ENCODE measurements at regions not wholly inside any gene's neighbourhood (a gene's known extent, or its start where the extent isn't known, plus 50 kb on each side); places are given as distances from the start of the nearest gene placed in this dataset.

DNA sequence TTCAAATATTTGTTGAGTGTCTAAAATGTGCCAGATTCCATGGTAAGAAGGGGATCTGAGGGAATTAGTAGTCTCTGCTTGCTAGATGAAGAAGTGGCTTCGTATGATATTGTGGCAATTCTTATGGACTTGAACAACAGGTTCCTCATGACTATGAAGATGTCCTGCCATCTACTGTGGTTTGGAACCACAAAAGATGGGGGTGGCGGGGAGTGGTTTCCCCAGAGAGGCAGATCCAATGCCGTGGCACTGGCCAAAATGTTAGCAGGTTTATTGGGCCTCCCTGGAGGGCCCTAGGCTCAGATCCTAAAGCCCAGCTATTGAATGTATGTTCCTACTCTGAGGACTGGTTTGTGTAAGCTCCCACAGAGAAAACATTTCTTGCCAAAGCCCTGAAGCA lies 120.8 kb downstream of the RGS2 start:
- no TSS peak for BruUV-seq (replicated peaks)
- dilution Hi-C loops (cut with MboI; ENCODE audit: extremely low pct_ligation_motif_present, low sequenced_read_pairs) (no loop called here), intact Hi-C loops (cut with micrococcal nuclease) (loop anchor here (10.0 kb wide), 1 partner anchor 55 kb away; no protein-coding TSS in a partner anchor)
- Histone ChIP-seq H3K4me3 (replicated peaks in 1 of 3; ENCODE audit: insufficient read depth in 1 of 3, low read depth in 1 of 3, low read length in 3 of 3) (no peak overlapping the region), H3K79me2 (ENCODE audit: control insufficient read depth, insufficient read depth, low read length) (no peaks in the 10 kb centered on the region), H3K27ac (ENCODE audit: insufficient read depth, low read depth, low read length) (no peak overlapping the region), H4K20me1 (replicated peaks; ENCODE audit: control insufficient read depth, extremely low read depth, insufficient read depth, low read length) (no peaks in the 10 kb centered on the region), H2AFZ (ENCODE audit: low read depth, low read length) (no peak overlapping the region), H3K27me3 (ENCODE audit: control insufficient read depth in 2 of 2, insufficient read depth in 2 of 2, low read length in 2 of 2) (no peaks in the 10 kb centered on the region), H3K4me2 (ENCODE audit: insufficient read depth, low read length) (no peak overlapping the region), H3K9ac (replicated peaks; ENCODE audit: extremely low read depth, insufficient read depth, low read length) (no peak overlapping the region), H3K4me1 (ENCODE audit: control insufficient read depth, extremely low read depth, insufficient read depth, low read length) (no peaks in the 10 kb centered on the region), H3K9me1 (replicated peaks; ENCODE audit: control insufficient read depth, extremely low read depth, insufficient read depth, low read length) (no peaks in the 10 kb centered on the region), H3K9me3 (replicated peaks; ENCODE audit: control insufficient read depth, insufficient read depth, low read length) (no peaks in the 10 kb centered on the region), H3K36me3 (ENCODE audit: control insufficient read depth in 2 of 2, extremely low read depth in 1 of 2, insufficient read depth in 2 of 2, low read length in 2 of 2) (no peaks in the 10 kb centered on the region)
- DNase-seq (ENCODE audit: low read depth, low spot score) (no peak), FAIRE-seq (no peak)
- ChIA-PET CTCF (interaction anchor here (1.4 to 1.6 kb wide), 2 partner anchors 13 to 15 kb away, joined by 5 read pairs; no protein-coding TSS in a partner anchor), POLR2A (no interaction called here)
- TF ChIP-seq FOS (IDR thresholded peaks at IDR 0.05; ENCODE audit: borderline replicate concordance, insufficient read depth, low read length), result no peak
- no peak for TF ChIP-seq JUN (IDR thresholded peaks at IDR 0.05; ENCODE audit: borderline replicate concordance, insufficient read depth, insufficient read length, low read depth)
- TF ChIP-seq GATA2 (IDR thresholded peaks at IDR 0.05; ENCODE audit: insufficient read depth, insufficient read length, low read depth, low read length), result no peak
- TF ChIP-seq, protein P1, sequence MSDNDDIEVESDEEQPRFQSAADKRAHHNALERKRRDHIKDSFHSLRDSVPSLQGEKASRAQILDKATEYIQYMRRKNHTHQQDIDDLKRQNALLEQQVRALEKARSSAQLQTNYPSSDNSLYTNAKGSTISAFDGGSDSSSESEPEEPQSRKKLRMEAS (IDR thresholded peaks at IDR 0.05; ENCODE audit: insufficient read depth, insufficient read length), result no peak
- no peak for TF ChIP-seq EZH2 (IDR thresholded peaks at IDR 0.05; ENCODE audit: borderline replicate concordance, low read depth, low read length, severe bottlenecking)

DNA sequence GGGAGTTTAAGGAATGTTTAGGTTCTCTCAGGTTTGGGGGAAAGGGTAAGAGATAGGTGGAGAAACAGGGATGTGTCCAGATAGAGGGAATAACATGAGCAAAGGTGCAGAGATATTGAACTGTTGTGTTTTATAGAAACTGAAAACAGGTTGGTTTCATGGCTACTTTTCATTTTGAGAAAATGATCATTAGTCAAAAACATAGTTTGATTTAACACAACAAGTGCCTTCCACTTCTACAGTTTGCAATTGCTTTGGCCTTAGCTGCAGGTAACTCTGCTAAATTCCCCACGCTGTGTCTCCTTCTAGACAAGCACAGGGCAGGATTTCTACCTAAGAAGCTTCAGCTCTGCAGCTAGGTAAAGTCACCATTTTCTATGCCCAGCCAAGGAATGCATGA lies 124.9 kb downstream of the RGS2 start:
- dilution Hi-C loops (cut with MboI; ENCODE audit: extremely low pct_ligation_motif_present, low sequenced_read_pairs), result no loop called here
- TF ChIP-seq FOS (IDR thresholded peaks at IDR 0.05; ENCODE audit: borderline replicate concordance, insufficient read depth, low read length) (no peak), GATA2 (IDR thresholded peaks at IDR 0.05; ENCODE audit: insufficient read depth, insufficient read length, low read depth, low read length) (no peak), MYC (IDR thresholded peaks at IDR 0.05; ENCODE audit: low read depth, low read length) (no peak), POLR2AphosphoS5 (IDR thresholded peaks at IDR 0.05; ENCODE audit: insufficient read depth, low read depth, low read length) (no peak), POLR2A (IDR thresholded peaks at IDR 0.05; ENCODE audit: low read depth, low read length) (no peak), JUN (IDR thresholded peaks at IDR 0.05; ENCODE audit: borderline replicate concordance, insufficient read depth, insufficient read length, low read depth) (no peak), EZH2 (IDR thresholded peaks at IDR 0.05; ENCODE audit: borderline replicate concordance, low read depth, low read length, severe bottlenecking) (no peak)
- TF ChIP-seq, protein P1 (IDR thresholded peaks at IDR 0.05; ENCODE audit: insufficient read depth, insufficient read length), result no peak
- TF ChIP-seq, protein P2, sequence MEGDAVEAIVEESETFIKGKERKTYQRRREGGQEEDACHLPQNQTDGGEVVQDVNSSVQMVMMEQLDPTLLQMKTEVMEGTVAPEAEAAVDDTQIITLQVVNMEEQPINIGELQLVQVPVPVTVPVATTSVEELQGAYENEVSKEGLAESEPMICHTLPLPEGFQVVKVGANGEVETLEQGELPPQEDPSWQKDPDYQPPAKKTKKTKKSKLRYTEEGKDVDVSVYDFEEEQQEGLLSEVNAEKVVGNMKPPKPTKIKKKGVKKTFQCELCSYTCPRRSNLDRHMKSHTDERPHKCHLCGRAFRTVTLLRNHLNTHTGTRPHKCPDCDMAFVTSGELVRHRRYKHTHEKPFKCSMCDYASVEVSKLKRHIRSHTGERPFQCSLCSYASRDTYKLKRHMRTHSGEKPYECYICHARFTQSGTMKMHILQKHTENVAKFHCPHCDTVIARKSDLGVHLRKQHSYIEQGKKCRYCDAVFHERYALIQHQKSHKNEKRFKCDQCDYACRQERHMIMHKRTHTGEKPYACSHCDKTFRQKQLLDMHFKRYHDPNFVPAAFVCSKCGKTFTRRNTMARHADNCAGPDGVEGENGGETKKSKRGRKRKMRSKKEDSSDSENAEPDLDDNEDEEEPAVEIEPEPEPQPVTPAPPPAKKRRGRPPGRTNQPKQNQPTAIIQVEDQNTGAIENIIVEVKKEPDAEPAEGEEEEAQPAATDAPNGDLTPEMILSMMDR (IDR thresholded peaks at IDR 0.05; ENCODE audit: extremely low read depth in 1 of 2, insufficient read depth in 1 of 2, low read depth in 1 of 2, low read length in 2 of 2), result no peak
- FAIRE-seq, result no peak
- Histone ChIP-seq H3K9me1 (replicated peaks; ENCODE audit: control insufficient read depth, extremely low read depth, insufficient read depth, low read length) (no peaks in the 10 kb centered on the region), H3K9me3 (replicated peaks; ENCODE audit: control insufficient read depth, insufficient read depth, low read length) (no peaks in the 10 kb centered on the region), H3K27ac (ENCODE audit: insufficient read depth, low read depth, low read length) (no peak overlapping the region), H2AFZ (ENCODE audit: low read depth, low read length) (no peak overlapping the region), H3K4me3 (replicated peaks in 1 of 3; ENCODE audit: insufficient read depth in 1 of 3, low read depth in 1 of 3, low read length in 3 of 3) (no peak overlapping the region), H3K4me1 (ENCODE audit: control insufficient read depth, extremely low read depth, insufficient read depth, low read length) (peaks cover 18% of the 10 kb centered on the region), H3K4me2 (ENCODE audit: insufficient read depth, low read length) (no peak overlapping the region), H3K79me2 (ENCODE audit: control insufficient read depth, insufficient read depth, low read length) (no peaks in the 10 kb centered on the region), H3K9ac (replicated peaks; ENCODE audit: extremely low read depth, insufficient read depth, low read length) (no peak overlapping the region), H3K36me3 (ENCODE audit: control insufficient read depth in 2 of 2, extremely low read depth in 1 of 2, insufficient read depth in 2 of 2, low read length in 2 of 2) (no peaks in the 10 kb centered on the region), H4K20me1 (replicated peaks; ENCODE audit: control insufficient read depth, extremely low read depth, insufficient read depth, low read length) (no peaks in the 10 kb centered on the region), H3K27me3 (ENCODE audit: control insufficient read depth in 2 of 2, insufficient read depth in 2 of 2, low read length in 2 of 2) (no peaks in the 10 kb centered on the region)
- intact Hi-C loops (cut with micrococcal nuclease), result no loop called here
- BruUV-seq (replicated peaks), result no TSS peak
- no peak for DNase-seq (ENCODE audit: low read depth, low spot score)
- CTCF ChIA-PET, result interaction anchor here (1.3 kb wide), 1 partner anchor 32 kb away, joined by 4 read pairs; no protein-coding TSS in a partner anchor
- POLR2A ChIA-PET, result no interaction called here

All from endothelial cell of umbilical vein (primary cell).